BJ (cell line): ENCODE measurements at regions not wholly inside any gene's neighbourhood (a gene's known extent, or its start where the extent isn't known, plus 50 kb on each side); places are given as distances from the start of the nearest gene placed in this dataset.

ENCODE experiments used
- CTCF ChIA-PET: fragments of 350-600 bp; formaldehyde crosslinking; extraction: SDS; loops from one replicate; lab custom pipeline; 2021; ENCODE audit warnings: antibody characterized with exemption, inconsistent platforms; lab: Yijun Ruan, JAX
- POLR2A ChIA-PET: fragments of 300-600 bp; sonication (Branson Sonifier 250); formaldehyde crosslinking; extraction: SDS; loops from one replicate; lab custom pipeline; 2021; ENCODE audit warnings: antibody characterized with exemption; lab: Charles Lee
- DNase-seq: peaks from one replicate; pipeline ENCODE4 v3.0.0-alpha.2; 2011; ENCODE audit warnings: low read depth
- H3K27me3 ChIP-seq: 2 replicates; pipeline ENCODE4 v1.6.0; 2011; ENCODE audit warnings: low read length; ENCODE audit not compliant: control insufficient read depth, insufficient read depth
- H3K36me3 ChIP-seq: 2 replicates; pipeline ENCODE4 v1.5.1; 2011; ENCODE audit warnings: low read length; ENCODE audit not compliant: control insufficient read depth, insufficient read depth
- H3K4me3 ChIP-seq: 2 replicates; pipeline ENCODE4 v1.5.1; 2011; ENCODE audit warnings: low read depth, mild to moderate bottlenecking, control low read depth, low read length
- CTCF ChIP-seq: IDR thresholded peaks from 2 replicates; pipeline ENCODE4 v1.5.1; 2011; ENCODE audit warnings: low read depth, mild to moderate bottlenecking, control low read depth, inconsistent platforms, low read length, moderate library complexity; ENCODE audit not compliant: insufficient read depth

DNA sequence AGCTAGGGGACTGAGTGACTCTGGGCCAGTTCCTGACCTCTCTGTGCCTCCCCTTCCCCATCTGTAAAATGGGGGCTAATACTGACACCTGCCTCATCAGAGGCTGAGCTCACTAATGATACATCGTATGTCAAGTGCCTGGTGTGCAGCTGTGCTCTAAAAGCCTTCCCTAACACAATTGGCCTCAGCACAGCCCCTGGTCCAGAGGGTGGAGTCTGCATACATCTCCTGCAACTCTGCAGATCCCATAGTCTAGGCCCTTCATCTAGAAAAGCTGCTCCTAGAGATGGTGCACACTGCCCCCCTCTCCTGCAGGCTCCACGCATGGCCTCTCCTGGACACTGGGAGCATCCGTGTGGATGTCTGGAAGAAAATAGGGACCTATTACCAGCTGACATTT, 255.0 kb downstream of the RPS24 start:
- ChIA-PET CTCF (no interaction called here), POLR2A (no interaction called here)
- TF ChIP-seq CTCF = no peak
- no peaks in the 10 kb centered on the region for H3K36me3 ChIP-seq
- no peak overlapping the region for H3K4me3 ChIP-seq
- no peak for DNase-seq
- no peaks in the 10 kb centered on the region for H3K27me3 ChIP-seq

- Histone ChIP-seq H3K36me3 (no peaks in the 10 kb centered on the region), H3K27me3 (no peaks in the 10 kb centered on the region), H3K4me3 (no peak overlapping the region)
- CTCF ChIA-PET = no interaction called here
- DNase-seq = no peak
- TF ChIP-seq CTCF = no peak
- POLR2A ChIA-PET = no interaction called here
Measured at GRCh38 chr10:78290131-78290750, 256.6 kb downstream of the RPS24 start.

GRCh38 chr10:78291722-78292121, 258.1 kb downstream of the RPS24 start:
- POLR2A ChIA-PET = no interaction called here
- CTCF ChIA-PET = interaction anchor here (0.7 to 1.5 kb wide), 2 partner anchors 14 to 1001 kb away, joined by 3 read pairs; no protein-coding TSS in a partner anchor
- no peak for TF ChIP-seq CTCF
- no peaks in the 10 kb centered on the region for H3K27me3 ChIP-seq
- no peaks in the 10 kb centered on the region for H3K36me3 ChIP-seq
- no peak overlapping the region for H3K4me3 ChIP-seq
- DNase-seq = no peak

DNA sequence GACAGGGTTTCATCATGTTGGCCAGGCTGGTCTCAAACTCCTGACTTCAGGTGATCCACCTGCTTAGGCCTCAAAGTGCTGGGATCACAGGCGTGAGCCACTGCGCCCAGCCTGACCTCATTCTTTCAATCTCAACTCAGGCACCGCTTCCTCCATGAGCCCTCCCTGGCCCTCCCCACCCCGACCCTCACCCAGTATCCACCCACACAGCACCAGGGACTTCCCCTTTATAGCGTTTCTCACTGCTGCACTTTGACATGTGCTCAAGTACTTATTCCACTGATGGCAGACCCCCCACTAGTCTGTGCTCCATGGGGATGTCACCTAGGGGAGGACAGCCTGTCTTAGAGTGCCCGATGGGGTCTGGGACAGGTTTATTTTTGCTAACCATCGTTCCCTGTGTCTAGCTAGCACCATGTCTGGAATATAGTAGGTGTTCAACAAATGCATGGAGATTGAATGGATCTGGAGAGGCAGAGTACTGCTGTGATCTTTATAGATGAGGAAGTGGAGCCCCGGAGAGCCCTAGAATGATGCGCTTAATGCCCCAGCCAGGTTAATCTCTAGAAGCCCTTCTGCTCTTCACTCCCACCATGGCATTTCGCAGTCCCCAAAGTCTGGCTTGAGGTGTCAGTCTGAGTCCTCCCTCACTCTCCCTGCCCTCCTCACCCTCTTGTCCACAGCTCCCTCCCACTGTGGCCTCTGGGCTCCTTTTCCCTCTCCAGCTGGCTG, 258.8 kb downstream of the RPS24 start:
- H3K4me3 ChIP-seq = no peak overlapping the region
- ChIA-PET POLR2A (no interaction called here), CTCF (interaction anchor here (0.7 to 1.9 kb wide), 5 partner anchors 10 to 1001 kb away, joined by 3 to 7 read pairs (median 3); no protein-coding TSS in a partner anchor)
- no peak for TF ChIP-seq CTCF
- DNase-seq = no peak
- H3K27me3 ChIP-seq = no peaks in the 10 kb centered on the region
- H3K36me3 ChIP-seq = no peaks in the 10 kb centered on the region

- no peaks in the 10 kb centered on the region for H3K36me3 ChIP-seq
- H3K27me3 ChIP-seq = no peaks in the 10 kb centered on the region
- ChIA-PET CTCF (interaction anchor here (0.9 to 1.9 kb wide), 4 partner anchors 9 to 1000 kb away, joined by 3 to 7 read pairs (median 4); no protein-coding TSS in a partner anchor), POLR2A (no interaction called here)
- no peak overlapping the region for H3K4me3 ChIP-seq
- DNase-seq = no peak
- no peak for TF ChIP-seq CTCF
Measured at GRCh38 chr10:78292982-78293865, 259.6 kb downstream of the RPS24 start.
